Fibroblast of the aortic adventitia (primary cell): ENCODE measurements at regions not wholly inside any gene's neighbourhood (a gene's known extent, or its start where the extent isn't known, plus 50 kb on each side); places are given as distances from the start of the nearest gene placed in this dataset.

Experiments
- DNase-seq: peaks from one replicate; pipeline ENCODE4 v3.0.0-alpha.2; 2010; ENCODE audit warnings: low read depth
- H3K4me3 ChIP-seq: 2 replicates; pipeline ENCODE4 v1.5.1; 2011; ENCODE audit warnings: low read depth, mild to moderate bottlenecking, control low read depth, low read length, moderate library complexity
- TF ChIP-seq, protein P1 (sequence below): IDR thresholded peaks from 2 replicates; pipeline ENCODE4 v1.5.1; 2011; ENCODE audit warnings: mild to moderate bottlenecking, low read length, control low read depth, inconsistent platforms; ENCODE audit not compliant: insufficient read depth

DNA sequence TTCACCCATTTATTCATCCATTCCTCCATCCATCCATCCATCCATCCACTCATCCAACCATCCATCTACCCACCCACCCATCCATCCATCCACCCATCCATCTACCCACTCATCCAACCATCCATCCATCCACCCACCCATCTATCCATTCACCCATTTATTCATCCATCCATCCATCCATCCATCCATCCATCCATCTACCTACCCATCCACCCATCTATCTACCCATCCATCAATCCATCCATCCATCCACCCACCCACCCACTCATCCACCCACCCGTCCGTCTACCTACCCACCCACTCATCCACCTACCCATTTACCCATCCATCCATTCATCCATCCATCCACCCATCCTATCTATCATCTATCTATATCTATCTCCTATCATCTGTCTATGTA lies 169.4 kb upstream of the SHH start:
- no peak for DNase-seq
- H3K4me3 ChIP-seq = no peak overlapping the region
- TF ChIP-seq, protein P1, sequence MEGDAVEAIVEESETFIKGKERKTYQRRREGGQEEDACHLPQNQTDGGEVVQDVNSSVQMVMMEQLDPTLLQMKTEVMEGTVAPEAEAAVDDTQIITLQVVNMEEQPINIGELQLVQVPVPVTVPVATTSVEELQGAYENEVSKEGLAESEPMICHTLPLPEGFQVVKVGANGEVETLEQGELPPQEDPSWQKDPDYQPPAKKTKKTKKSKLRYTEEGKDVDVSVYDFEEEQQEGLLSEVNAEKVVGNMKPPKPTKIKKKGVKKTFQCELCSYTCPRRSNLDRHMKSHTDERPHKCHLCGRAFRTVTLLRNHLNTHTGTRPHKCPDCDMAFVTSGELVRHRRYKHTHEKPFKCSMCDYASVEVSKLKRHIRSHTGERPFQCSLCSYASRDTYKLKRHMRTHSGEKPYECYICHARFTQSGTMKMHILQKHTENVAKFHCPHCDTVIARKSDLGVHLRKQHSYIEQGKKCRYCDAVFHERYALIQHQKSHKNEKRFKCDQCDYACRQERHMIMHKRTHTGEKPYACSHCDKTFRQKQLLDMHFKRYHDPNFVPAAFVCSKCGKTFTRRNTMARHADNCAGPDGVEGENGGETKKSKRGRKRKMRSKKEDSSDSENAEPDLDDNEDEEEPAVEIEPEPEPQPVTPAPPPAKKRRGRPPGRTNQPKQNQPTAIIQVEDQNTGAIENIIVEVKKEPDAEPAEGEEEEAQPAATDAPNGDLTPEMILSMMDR = no peak

DNA sequence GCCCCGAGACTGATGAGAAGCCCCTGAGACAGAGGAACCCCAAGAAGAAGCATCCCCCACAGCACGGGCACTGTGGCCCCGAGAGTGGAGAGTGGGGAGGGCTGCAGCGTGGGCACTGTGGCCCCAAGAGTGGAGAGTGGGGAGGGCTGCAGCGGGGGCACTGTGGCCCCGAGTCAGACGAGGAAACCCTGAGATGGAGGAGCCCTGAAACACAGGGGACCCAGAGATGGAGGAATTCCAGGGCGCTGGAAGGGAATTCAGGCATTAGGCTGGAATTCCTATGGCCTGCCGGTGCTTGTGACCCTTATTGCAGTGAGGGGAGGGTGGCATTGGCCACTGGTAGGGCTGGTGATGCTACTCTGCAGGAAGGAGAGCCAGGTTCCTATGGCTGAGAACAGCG lies 168.6 kb upstream of the SHH start:
- no peak overlapping the region for H3K4me3 ChIP-seq
- TF ChIP-seq, protein P1 = no peak
- DNase-seq = no peak

DNA sequence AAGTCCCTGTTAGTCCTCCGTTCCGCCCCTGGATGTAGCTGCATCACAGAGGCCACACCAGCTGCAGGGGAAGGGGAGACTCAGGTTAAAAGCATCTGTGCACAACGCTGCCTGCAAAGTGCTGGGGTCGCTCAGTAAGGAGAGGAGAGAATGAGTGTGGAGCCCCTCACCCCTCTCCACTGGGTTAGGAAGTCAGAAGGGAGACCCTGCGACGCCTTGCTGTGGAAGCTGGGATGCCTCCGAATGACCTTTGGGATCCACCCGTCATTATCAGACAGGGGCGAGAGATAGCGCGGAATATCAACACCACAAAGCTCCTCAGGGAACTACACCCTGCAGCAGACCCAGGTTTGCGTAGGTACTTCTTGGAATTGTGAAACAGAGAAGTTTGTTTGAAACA lies 167.7 kb upstream of the SHH start:
- DNase-seq = no peak
- TF ChIP-seq, protein P1 = no peak

DNA sequence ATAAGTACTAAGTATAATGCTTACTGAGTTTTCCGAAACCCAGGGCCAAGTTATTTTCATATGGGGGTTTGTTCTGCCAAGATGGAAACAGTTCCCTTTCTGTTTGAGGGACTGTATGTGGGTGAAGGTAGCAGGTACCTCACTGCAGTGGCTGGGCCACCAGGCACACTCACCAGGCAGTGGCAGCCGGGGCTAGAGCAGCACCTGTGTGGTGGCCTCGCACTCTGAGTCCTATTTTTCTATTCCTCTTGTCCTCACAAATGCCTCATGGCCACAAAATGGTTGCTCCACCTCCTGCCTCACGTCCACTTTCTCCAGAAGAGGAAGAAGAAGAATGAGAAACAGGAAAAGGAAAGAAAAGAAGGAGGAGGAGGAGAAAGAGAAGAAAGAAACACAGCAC lies 167.3 kb upstream of the SHH start:
- H3K4me3 ChIP-seq = no peak overlapping the region
- DNase-seq = no peak
- TF ChIP-seq, protein P1 = no peak

More for the DNA sequence above, 167.7 kb upstream of the SHH start:
- no peak overlapping the region for H3K4me3 ChIP-seq

DNA sequence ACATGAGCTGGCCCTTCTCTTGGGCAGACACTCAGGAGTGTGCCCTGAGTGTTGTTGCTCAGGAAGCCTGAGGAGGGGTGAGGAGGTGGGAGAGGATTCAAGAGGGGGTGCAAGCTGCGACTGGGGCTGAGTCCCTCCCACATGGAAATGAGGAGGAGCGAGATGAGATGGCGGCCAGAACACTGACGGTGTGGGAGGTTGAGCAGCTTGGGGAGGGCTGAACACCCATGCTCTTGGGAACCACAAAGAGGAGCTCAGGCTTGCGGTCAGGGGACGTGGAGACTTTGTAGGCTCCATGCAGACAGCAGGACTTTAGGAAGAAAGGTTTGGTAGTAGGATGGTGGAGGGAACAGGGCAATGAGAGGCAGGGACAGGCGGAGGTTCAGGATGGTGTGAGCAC lies 163.2 kb upstream of the SHH start:
- TF ChIP-seq, protein P1 = no peak
- DNase-seq = no peak
- no peak overlapping the region for H3K4me3 ChIP-seq

DNA sequence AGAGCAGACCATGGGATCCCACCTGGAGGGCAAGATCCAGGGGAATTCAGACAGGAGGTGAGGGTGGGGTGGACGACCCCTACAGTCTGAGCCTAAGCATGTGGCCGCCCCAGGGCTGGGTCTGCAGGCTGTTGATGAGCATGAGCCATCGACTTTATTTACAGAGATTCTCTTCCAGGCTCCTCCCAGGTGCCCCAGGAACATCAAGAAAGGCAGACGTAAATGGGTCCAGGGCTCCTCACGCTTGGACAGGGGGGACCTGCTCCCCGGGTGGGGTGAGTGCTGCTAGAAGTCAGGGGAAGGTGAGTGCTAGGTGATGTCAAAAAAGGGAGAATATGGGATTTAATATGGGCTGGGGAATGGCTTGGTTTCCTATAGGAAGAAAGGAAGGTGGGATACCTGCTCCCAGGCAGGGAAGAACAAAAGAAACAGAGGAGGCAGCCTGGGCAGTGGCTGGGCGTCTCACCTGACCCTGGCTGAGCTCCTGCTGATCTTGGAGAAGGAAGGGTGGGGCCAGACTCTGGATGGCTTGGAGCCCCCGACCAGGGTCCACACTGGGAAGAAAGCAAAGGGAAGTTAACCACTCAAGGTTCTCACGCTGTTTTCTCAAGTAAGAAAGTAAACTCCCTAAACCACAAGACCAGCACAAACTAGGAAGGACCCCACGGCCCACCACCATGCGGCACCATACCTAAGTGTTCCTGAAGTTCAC lies 162.1 kb upstream of the SHH start:
- no peak overlapping the region for H3K4me3 ChIP-seq
- TF ChIP-seq, protein P1 = no peak
- DNase-seq = no peak
